ENCODE measurements at regions not wholly inside any gene's neighbourhood (a gene's known extent, or its start where the extent isn't known, plus 50 kb on each side); places are given as distances from the start of the nearest gene placed in this dataset.

- whole genome bisulfite sequencing, 3 donors = 86 to 91% (median 89%) methylated on average over 2 of the region's 2 CpGs
- no peak overlapping the region for H3K27ac ChIP-seq
- intact Hi-C loops (cut with DNase I) = no loop called here
- H3K36me3 ChIP-seq = no peaks in the 10 kb centered on the region
- no peak for DNase-seq
- no peaks in the 10 kb centered on the region for H3K27me3 ChIP-seq
- H3K4me3 ChIP-seq = no peak overlapping the region
- H3K4me1 ChIP-seq (ENCODE audit: insufficient read depth) = no peaks in the 10 kb centered on the region
- TF ChIP-seq, protein P1, sequence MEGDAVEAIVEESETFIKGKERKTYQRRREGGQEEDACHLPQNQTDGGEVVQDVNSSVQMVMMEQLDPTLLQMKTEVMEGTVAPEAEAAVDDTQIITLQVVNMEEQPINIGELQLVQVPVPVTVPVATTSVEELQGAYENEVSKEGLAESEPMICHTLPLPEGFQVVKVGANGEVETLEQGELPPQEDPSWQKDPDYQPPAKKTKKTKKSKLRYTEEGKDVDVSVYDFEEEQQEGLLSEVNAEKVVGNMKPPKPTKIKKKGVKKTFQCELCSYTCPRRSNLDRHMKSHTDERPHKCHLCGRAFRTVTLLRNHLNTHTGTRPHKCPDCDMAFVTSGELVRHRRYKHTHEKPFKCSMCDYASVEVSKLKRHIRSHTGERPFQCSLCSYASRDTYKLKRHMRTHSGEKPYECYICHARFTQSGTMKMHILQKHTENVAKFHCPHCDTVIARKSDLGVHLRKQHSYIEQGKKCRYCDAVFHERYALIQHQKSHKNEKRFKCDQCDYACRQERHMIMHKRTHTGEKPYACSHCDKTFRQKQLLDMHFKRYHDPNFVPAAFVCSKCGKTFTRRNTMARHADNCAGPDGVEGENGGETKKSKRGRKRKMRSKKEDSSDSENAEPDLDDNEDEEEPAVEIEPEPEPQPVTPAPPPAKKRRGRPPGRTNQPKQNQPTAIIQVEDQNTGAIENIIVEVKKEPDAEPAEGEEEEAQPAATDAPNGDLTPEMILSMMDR (IDR thresholded peaks at IDR 0.05) = no peak
- TF ChIP-seq EP300 (IDR thresholded peaks at IDR 0.05) (no peak), POLR2A (IDR thresholded peaks at IDR 0.05) (no peak)
- no peaks in the 10 kb centered on the region for H3K9me3 ChIP-seq
These were observed 92.5 kb upstream of the ATP10A start for GRCh38 chr15:25955628-25956027.

DNA sequence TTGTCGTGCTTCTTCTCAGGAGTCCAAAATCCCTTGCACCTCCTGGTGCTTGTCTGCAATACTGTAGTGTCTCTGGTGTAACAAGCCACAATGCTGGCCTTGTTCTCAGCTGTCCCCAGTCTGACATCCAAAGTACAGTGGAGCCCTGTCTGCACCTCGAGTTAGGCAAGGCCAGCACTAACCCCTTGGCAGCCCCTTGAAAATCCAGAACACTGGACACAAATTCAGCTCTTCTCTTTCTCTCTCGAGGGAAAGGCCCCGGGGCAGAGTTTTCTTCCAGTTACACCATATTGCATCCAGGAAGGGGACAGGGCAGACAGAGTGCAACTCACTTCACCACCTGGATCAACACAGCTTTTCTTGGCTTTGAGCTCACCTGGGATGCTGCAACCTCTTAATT lies 91.3 kb upstream of the ATP10A start:
- no peak for DNase-seq
- Histone ChIP-seq H3K36me3 (no peaks in the 10 kb centered on the region), H3K27ac (no peak overlapping the region), H3K4me1 (ENCODE audit: insufficient read depth) (no peaks in the 10 kb centered on the region), H3K4me3 (no peak overlapping the region), H3K27me3 (no peaks in the 10 kb centered on the region), H3K9me3 (no peaks in the 10 kb centered on the region)
- intact Hi-C loops (cut with DNase I) = no loop called here
- 55 to 67% (median 58%) methylated on average over 4 of the region's 4 CpGs for WGBS, 3 donors
- TF ChIP-seq EP300 (IDR thresholded peaks at IDR 0.05) (no peak), POLR2A (IDR thresholded peaks at IDR 0.05) (no peak)
- TF ChIP-seq, protein P1 (IDR thresholded peaks at IDR 0.05) = no peak

DNA sequence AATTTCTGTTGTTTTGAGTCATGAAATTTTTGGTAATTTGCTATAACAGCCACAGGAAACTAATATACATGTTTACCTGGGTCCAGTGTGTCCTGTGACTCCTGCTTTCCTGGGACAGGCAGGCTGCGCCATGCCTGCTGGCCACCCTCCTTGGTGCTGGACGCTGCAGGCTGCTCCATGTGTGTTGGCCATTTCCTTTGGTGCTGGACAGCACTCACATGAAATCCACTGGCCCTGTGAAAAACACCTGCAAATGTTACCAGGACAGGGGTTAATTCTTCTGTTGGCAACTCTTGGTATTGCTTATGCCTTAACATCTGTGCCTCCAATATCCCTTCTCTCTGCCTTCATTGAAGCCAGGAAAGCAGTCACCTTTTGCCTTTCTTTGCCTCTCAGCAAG lies 86.9 kb upstream of the ATP10A start:
- intact Hi-C loops (cut with DNase I) = no loop called here
- no peak overlapping the region for H3K4me3 ChIP-seq
- 63 to 80% (median 77%) methylated on average over 2 of the region's 2 CpGs for WGBS, 3 donors
- no peaks in the 10 kb centered on the region for H3K27me3 ChIP-seq
- TF ChIP-seq EP300 (IDR thresholded peaks at IDR 0.05) = no peak
- TF ChIP-seq, protein P1 (IDR thresholded peaks at IDR 0.05) = no peak
- no peak for TF ChIP-seq POLR2A (IDR thresholded peaks at IDR 0.05)
- H3K27ac ChIP-seq = no peak overlapping the region
- DNase-seq = no peak
- no peaks in the 10 kb centered on the region for H3K9me3 ChIP-seq
- no peaks in the 10 kb centered on the region for H3K36me3 ChIP-seq
- H3K4me1 ChIP-seq (ENCODE audit: insufficient read depth) = no peaks in the 10 kb centered on the region

DNA sequence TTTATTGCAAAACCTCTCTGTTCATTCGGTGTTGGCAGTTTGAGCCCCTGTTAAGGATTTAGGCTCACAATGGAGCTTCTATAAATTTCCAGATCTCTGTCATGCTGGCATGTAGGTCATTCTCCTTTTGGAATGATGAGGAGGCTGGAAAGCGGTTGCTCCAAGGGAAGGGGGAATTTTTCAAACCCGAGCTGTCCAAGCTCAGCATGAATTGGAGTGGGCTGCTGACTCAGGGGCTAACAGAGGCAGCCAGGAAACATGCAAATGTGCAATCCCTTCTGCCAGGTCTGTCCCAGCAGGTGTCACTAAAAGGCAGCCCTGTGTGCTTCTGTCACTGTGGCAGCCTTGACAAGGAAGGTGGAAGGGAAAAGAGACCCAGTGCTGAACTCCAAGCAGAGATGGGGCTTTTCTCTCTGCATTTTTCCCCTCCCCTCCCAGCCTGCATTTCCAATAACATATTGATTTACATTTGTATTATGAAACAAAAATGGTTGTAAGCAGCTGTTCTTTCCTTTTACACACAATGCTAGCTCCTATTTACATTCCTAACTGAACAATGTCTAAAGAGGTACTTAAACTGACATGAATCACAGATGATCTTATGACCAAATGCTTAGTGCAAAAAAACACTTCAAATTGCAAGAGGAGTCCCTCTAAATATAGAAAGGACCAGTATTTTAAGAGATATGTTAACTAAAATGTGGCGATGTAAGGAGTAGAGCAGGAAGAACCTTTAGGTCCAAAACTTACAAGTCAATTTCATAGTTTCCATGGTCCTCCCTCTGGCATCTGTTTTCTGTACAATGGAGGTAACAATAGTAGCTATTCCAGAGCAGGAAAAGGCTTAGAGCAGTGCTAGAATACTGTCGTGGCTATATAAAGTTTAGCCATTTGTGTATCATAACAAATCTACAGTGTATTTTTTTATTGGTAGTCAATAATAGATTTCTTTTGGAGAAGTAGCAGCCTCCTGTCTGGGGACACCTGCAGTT lies 84.5 kb upstream of the ATP10A start:
- H3K9me3 ChIP-seq = no peaks in the 10 kb centered on the region
- 33 to 40% (median 35%) methylated on average over 5 of the region's 5 CpGs for WGBS, 3 donors
- no peak for TF ChIP-seq EP300 (IDR thresholded peaks at IDR 0.05)
- TF ChIP-seq, protein P1 (IDR thresholded peaks at IDR 0.05) = no peak
- TF ChIP-seq POLR2A (IDR thresholded peaks at IDR 0.05) = no peak
- H3K36me3 ChIP-seq = no peaks in the 10 kb centered on the region
- intact Hi-C loops (cut with DNase I) = no loop called here
- no peak for DNase-seq
- H3K27me3 ChIP-seq = no peaks in the 10 kb centered on the region
- no peak overlapping the region for H3K4me3 ChIP-seq
- no peak overlapping the region for H3K27ac ChIP-seq
- H3K4me1 ChIP-seq (ENCODE audit: insufficient read depth) = no peaks in the 10 kb centered on the region
